ENCODE measurements at regions not wholly inside any gene's neighbourhood (a gene's known extent, or its start where the extent isn't known, plus 50 kb on each side); places are given as distances from the start of the nearest gene placed in this dataset.
"Not testable (repeated sequence)": the region's sequence is repeated elsewhere in the genome, so short reads cannot be mapped to it uniquely, and the experiment has no call there.

GRCh38 chr12:40431169-40431568 is 206.4 kb downstream of the LRRK2 start:
- TF ChIP-seq, protein P1, sequence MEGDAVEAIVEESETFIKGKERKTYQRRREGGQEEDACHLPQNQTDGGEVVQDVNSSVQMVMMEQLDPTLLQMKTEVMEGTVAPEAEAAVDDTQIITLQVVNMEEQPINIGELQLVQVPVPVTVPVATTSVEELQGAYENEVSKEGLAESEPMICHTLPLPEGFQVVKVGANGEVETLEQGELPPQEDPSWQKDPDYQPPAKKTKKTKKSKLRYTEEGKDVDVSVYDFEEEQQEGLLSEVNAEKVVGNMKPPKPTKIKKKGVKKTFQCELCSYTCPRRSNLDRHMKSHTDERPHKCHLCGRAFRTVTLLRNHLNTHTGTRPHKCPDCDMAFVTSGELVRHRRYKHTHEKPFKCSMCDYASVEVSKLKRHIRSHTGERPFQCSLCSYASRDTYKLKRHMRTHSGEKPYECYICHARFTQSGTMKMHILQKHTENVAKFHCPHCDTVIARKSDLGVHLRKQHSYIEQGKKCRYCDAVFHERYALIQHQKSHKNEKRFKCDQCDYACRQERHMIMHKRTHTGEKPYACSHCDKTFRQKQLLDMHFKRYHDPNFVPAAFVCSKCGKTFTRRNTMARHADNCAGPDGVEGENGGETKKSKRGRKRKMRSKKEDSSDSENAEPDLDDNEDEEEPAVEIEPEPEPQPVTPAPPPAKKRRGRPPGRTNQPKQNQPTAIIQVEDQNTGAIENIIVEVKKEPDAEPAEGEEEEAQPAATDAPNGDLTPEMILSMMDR (IDR thresholded peaks at IDR 0.05; ENCODE audit: control insufficient read depth, extremely low read depth, insufficient read depth) = no peak
- H3K4me3 ChIP-seq (ENCODE audit: low read depth, low read length) = no peak overlapping the region
- no peak for DNase-seq (ENCODE audit: low read depth)

DNA sequence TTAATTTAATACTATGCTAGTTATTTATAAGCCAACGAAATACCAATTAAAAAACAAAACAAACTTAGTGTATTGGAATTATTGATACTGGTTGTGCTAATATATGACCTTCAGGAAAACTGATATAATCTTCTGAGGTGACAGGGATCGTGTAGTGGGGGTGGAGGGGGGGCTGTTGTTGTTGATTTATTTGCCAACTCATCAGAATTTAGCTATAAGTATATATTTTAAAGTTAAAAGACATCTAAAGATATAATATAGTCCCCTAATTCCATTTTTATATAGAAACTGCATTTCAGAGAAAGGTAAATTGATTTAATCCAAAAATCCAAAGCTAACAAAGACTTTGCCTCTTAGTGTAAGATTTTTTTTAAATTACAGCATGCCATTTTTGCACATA is 210.5 kb downstream of the LRRK2 start:
- no peak for DNase-seq (ENCODE audit: low read depth)
- H3K4me3 ChIP-seq (ENCODE audit: low read depth, low read length) = no peak overlapping the region
- TF ChIP-seq, protein P1 (IDR thresholded peaks at IDR 0.05; ENCODE audit: control insufficient read depth, extremely low read depth, insufficient read depth) = no peak

DNA sequence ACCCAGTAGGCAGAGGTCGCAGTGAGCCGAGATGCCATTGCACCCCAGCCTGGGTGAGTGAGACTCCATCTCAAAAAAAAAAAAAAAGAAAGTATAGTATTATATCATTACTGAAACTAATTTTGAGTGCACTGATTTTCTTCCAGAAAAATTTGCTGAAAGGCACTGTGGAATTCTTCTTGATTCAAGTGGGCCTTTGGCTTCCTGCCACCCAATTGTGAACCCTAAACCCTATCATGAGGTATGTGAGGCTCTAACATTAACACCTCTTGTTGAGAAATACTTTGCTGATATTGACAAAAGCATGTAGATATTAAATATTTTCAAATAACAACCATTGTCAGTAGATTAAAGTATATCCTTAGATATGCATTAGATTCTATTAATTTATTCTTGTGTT is 211.2 kb downstream of the LRRK2 start:
- DNase-seq (ENCODE audit: low read depth) = no peak
- TF ChIP-seq, protein P1 (IDR thresholded peaks at IDR 0.05; ENCODE audit: control insufficient read depth, extremely low read depth, insufficient read depth) = no peak
- no peak overlapping the region for H3K4me3 ChIP-seq (ENCODE audit: low read depth, low read length)

DNA sequence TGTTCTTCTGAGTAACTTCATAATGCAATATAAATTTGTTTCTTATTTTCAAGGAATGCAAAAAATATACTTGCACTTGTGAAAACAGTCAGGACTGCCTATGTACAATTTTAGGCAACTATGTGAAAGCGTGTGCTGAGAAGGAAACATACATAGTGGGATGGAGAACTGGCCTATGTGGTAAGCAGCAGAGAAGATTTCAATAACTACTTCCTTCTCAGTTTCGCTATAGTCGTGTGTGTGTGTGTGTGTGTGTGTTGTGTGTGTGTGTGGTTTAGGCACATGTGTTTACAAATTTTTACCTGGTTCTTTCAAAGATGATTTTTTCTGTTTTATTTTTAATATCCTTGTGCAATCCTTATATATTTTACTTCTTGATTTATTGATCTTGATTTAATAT is 211.8 kb downstream of the LRRK2 start:
- TF ChIP-seq, protein P1 (IDR thresholded peaks at IDR 0.05; ENCODE audit: control insufficient read depth, extremely low read depth, insufficient read depth) = no peak
- no peak for DNase-seq (ENCODE audit: low read depth)
- no peak overlapping the region for H3K4me3 ChIP-seq (ENCODE audit: low read depth, low read length)

DNA sequence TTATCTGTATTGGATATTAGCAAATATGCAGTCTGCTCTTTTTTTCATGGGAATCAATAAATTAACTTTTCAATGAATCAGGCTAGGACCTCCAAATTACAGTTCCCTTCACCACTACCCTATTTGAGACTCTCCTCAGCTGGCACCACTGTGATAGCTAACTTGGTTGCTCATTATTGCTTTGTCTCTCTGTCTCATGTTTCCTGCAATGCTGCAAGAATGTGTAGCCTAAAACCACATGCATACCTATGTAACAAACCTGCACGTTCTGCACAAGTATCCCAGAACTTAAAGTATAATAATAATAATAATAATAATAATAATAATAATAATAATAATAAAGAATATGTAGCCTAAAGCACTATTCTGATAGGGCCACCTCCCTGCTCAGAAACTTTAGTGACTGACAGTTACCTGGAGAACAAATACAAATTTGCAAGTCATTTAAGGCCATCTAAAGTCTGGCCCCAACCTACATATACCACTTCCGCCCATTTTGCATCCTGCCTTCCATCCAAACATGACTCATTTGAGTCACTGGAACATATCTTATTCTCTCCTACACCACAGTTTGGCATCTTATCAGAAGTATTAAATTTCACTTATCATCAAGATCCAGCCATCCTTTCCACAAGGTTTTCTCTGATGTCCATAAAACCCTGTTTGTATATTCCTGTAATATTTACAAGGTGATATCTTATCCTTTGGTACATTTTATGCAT is 215.1 kb downstream of the LRRK2 start:
- TF ChIP-seq, protein P1 (IDR thresholded peaks at IDR 0.05; ENCODE audit: control insufficient read depth, extremely low read depth, insufficient read depth) = no peak
- no peak overlapping the region for H3K4me3 ChIP-seq (ENCODE audit: low read depth, low read length)
- DNase-seq (ENCODE audit: low read depth) = no peak

DNA sequence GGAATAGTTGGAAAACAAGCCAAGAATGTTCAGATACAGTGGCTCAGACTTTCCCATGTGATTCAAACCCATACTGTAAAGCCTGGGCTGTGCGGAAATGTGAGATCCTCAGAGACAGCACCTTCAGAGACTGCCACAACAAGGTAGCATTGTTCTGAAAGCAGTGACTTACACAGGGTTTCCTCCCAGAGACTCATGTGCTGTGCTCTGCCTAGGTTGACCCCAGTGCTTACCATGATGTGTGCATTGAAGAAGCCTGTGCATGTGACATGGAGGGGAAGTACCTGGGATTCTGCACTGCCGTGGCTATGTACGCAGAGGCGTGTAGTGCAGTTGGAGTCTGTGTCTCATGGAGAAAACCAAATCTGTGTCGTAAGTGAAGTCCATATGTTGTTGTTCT is 219.4 kb downstream of the LRRK2 start:
- TF ChIP-seq, protein P1 (IDR thresholded peaks at IDR 0.05; ENCODE audit: control insufficient read depth, extremely low read depth, insufficient read depth) = no peak
- no peak for DNase-seq (ENCODE audit: low read depth)
- H3K4me3 ChIP-seq (ENCODE audit: low read depth, low read length) = no peak overlapping the region

DNA sequence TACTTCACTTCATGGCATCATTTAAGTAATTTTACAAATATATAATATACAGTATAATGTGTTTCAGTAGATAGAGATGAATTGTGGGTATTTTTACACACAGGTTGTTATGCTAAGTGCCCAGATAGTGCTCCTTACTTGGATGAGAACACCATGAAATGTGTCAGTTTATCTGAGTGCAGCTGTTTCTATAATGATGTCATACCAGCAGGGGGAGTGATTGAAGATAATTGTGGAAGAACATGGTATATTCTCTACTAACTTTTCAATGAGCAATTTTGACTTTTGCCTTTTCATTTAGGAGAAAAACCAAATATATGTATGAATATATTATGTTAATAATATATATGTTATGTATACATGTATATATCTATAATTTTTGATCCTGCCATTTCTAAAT is 221.6 kb downstream of the LRRK2 start:
- TF ChIP-seq, protein P1 (IDR thresholded peaks at IDR 0.05; ENCODE audit: control insufficient read depth, extremely low read depth, insufficient read depth) = peak; percentile 42
- no peak overlapping the region for H3K4me3 ChIP-seq (ENCODE audit: low read depth, low read length)
- no peak for DNase-seq (ENCODE audit: low read depth)

- DNase-seq (ENCODE audit: low read depth); H3K4me3 ChIP-seq (ENCODE audit: low read depth, low read length): not testable (repeated sequence)
Observed at GRCh38 chr12:40448523-40448922, 223.7 kb downstream of the LRRK2 start.
